GM23338 (cell line): ENCODE measurements at regions not wholly inside any gene's neighbourhood (a gene's known extent, or its start where the extent isn't known, plus 50 kb on each side); places are given as distances from the start of the nearest gene placed in this dataset.

Experiments used
- ATAC-seq: fragments of 200-7000 bp; cut with Tn5 transposase; 3 replicates; pipeline ENCODE4 v1.9.1; 2020
- DNase-seq: peaks from one replicate; pipeline ENCODE4 v3.0.0-alpha.2; 2015; ENCODE audit warnings: low spot score
- H2AFZ ChIP-seq: fragments of 200-600 bp; sonication (generic); 2 replicates; pipeline ENCODE4 v1.8.0; 2016; ENCODE audit warnings: antibody characterized with exemption, mild to moderate bottlenecking, moderate library complexity
- H3F3A ChIP-seq: fragments of 200-600 bp; sonication (generic); replicated peaks from 2 replicates; pipeline ENCODE4 v1.8.0; 2017; ENCODE audit warnings: antibody characterized with exemption, mixed run types, low read depth
- H3K27ac ChIP-seq: fragments of 200-600 bp; sonication (generic); 2 replicates; pipeline ENCODE4 v1.6.1; 2016; ENCODE audit warnings: low read depth
- H3K27me3 ChIP-seq: fragments of 200-600 bp; sonication (generic); 2 replicates; pipeline ENCODE4 v1.8.0; 2016; ENCODE audit warnings: mild to moderate bottlenecking, mixed run types, moderate library complexity; ENCODE audit not compliant: insufficient read depth
- H3K36me3 ChIP-seq: fragments of 200-600 bp; sonication (generic); 2 replicates; pipeline ENCODE4 v1.8.0; 2016; ENCODE audit warnings: mild to moderate bottlenecking; ENCODE audit not compliant: insufficient read depth
- H3K4me1 ChIP-seq: fragments of 200-600 bp; sonication (generic); 2 replicates; pipeline ENCODE4 v1.8.0; 2016; ENCODE audit warnings: mild to moderate bottlenecking, moderate library complexity; ENCODE audit not compliant: insufficient read depth
- H3K4me2 ChIP-seq: fragments of 200-600 bp; sonication (generic); 2 replicates; pipeline ENCODE4 v1.7.1; 2017; ENCODE audit warnings: mixed run types
- H3K4me3 ChIP-seq: fragments of 200-600 bp; sonication (generic); 2 replicates; pipeline ENCODE4 v1.6.1; 2016; ENCODE audit warnings: mixed run types
- H3K79me2 ChIP-seq: fragments of 200-600 bp; sonication (generic); replicated peaks from 2 replicates; pipeline ENCODE4 v1.8.0; 2017; ENCODE audit warnings: mild to moderate bottlenecking; ENCODE audit not compliant: insufficient read depth
- H3K9me2 ChIP-seq: fragments of 200-600 bp; sonication (generic); 2 replicates; pipeline ENCODE4 v1.8.0; 2017; ENCODE audit not compliant: insufficient read depth
- H4K20me1 ChIP-seq: fragments of 200-600 bp; sonication (generic); replicated peaks from 2 replicates; pipeline ENCODE4 v1.8.0; 2017; ENCODE audit warnings: mild to moderate bottlenecking; ENCODE audit not compliant: insufficient read depth
- H3K27ac Mint-ChIP-seq: 2 replicates; pipeline ENCODE4 v1.8.0; 2020; ENCODE audit warnings: inconsistent platforms, mild to moderate bottlenecking, moderate library complexity, mixed read lengths
- H3K27me3 Mint-ChIP-seq: 3 replicates; pipeline ENCODE4 v1.8.0; 2022; ENCODE audit warnings: low read depth, mild to moderate bottlenecking, moderate library complexity, mixed read lengths, inconsistent platforms; ENCODE audit not compliant: insufficient read depth, poor library complexity
- H3K36me3 Mint-ChIP-seq: 3 replicates; pipeline ENCODE4 v1.8.0; 2021; ENCODE audit warnings: low read depth, mild to moderate bottlenecking, inconsistent platforms, moderate library complexity, mixed read lengths
- H3K4me1 Mint-ChIP-seq: 3 replicates; pipeline ENCODE4 v1.8.0; 2020; ENCODE audit warnings: mild to moderate bottlenecking, inconsistent platforms, mixed read lengths
- H3K4me3 Mint-ChIP-seq: 3 replicates; pipeline ENCODE4 v1.8.0; 2021; ENCODE audit warnings: moderate library complexity, mild to moderate bottlenecking, inconsistent platforms, mixed read lengths
- H3K9me3 Mint-ChIP-seq: 3 replicates; pipeline ENCODE4 v1.8.0; 2020; ENCODE audit warnings: moderate library complexity, mild to moderate bottlenecking, inconsistent platforms, mixed read lengths
- CREB1 ChIP-seq: fragments of 250-450 bp; sonication (Bioruptor Pico); IDR thresholded peaks from 2 replicates; pipeline ENCODE4 v1.5.0; 2020; ENCODE audit warnings: low read depth, mild to moderate bottlenecking, moderate library complexity
- CTCF ChIP-seq, 2 experiments: fragments of 200-600 bp in 1 of 2; sonication (generic) in 1 of 2; conservative IDR thresholded peaks; 2 replicates each; pipeline versions ENCODE4 v1.5.1 to v1.6.1; 2016 to 2017; ENCODE audit warnings: antibody characterized with exemption in 2 of 2, low read depth in 2 of 2, mild to moderate bottlenecking in 2 of 2, moderate library complexity in 1 of 2
- ETS1 ChIP-seq: IDR thresholded peaks from 2 replicates; pipeline ENCODE4 v1.6.1; 2016; ENCODE audit warnings: antibody characterized with exemption
- EZH2 ChIP-seq: fragments of 200-600 bp; sonication (generic); IDR thresholded peaks from one replicate; pipeline ENCODE4 v1.8.0; 2017; ENCODE audit warnings: antibody characterized with exemption, mild to moderate bottlenecking, low read depth; ENCODE audit not compliant: unreplicated experiment
- EZH2phosphoT487 ChIP-seq: fragments of 200-600 bp; sonication (generic); IDR thresholded peaks from one replicate; pipeline ENCODE4 v1.8.1; 2018; ENCODE audit warnings: antibody characterized with exemption; ENCODE audit not compliant: unreplicated experiment
- JUNB ChIP-seq: IDR thresholded peaks from one replicate; pipeline ENCODE4 v1.6.1; 2016; ENCODE audit warnings: antibody characterized with exemption; ENCODE audit not compliant: unreplicated experiment
- NANOG ChIP-seq: IDR thresholded peaks from 2 replicates; pipeline ENCODE4 v1.6.1; 2016; ENCODE audit warnings: antibody characterized with exemption, borderline replicate concordance
- POLR2AphosphoS5 ChIP-seq: IDR thresholded peaks from 2 replicates; pipeline ENCODE4 v1.6.1; 2016; ENCODE audit warnings: antibody characterized with exemption, low read depth
- REST ChIP-seq: IDR thresholded peaks from one replicate; pipeline ENCODE4 v1.6.1; 2018; ENCODE audit warnings: antibody characterized with exemption; ENCODE audit not compliant: unreplicated experiment
- STAT1 ChIP-seq: IDR thresholded peaks from one replicate; pipeline ENCODE4 v1.6.1; 2016; ENCODE audit warnings: antibody characterized with exemption; ENCODE audit not compliant: unreplicated experiment
- ZNF114 ChIP-seq: fragments of 250-450 bp; sonication (Bioruptor Pico); IDR thresholded peaks from 2 replicates; pipeline ENCODE4 v1.5.0; 2020; ENCODE audit warnings: mild to moderate bottlenecking, moderate library complexity
- ZNF331 ChIP-seq: fragments of 250-450 bp; sonication (Bioruptor Pico); IDR thresholded peaks from 2 replicates; pipeline ENCODE4 v1.5.0; 2020; ENCODE audit warnings: low read depth, mild to moderate bottlenecking, moderate library complexity
- ZNF462 ChIP-seq: fragments of 250-450 bp; sonication (Bioruptor Pico); IDR thresholded peaks from 2 replicates; pipeline ENCODE4 v1.5.0; 2020; ENCODE audit warnings: mild to moderate bottlenecking, moderate library complexity

- no peak overlapping the region for H3K27ac Mint-ChIP-seq
- no peaks in the 10 kb centered on the region for H3F3A ChIP-seq
- H3K9me3 Mint-ChIP-seq = peaks cover 16% of the 10 kb centered on the region; the same call in 2 of the 3 replicates
These were observed 139.7 kb downstream of the FBXO4 start for GRCh38 chr5:42064821-42065220.

More at GRCh38 chr5:42064821-42065220, 139.7 kb downstream of the FBXO4 start:
- no peaks in the 10 kb centered on the region for H3K4me1 ChIP-seq
- no peaks in the 10 kb centered on the region for H3K27me3 ChIP-seq
- no peaks in the 10 kb centered on the region for H3K9me2 ChIP-seq
- DNase-seq (no peak), ATAC-seq (no peak)
- H3K4me3 ChIP-seq = no peak overlapping the region
- Mint-ChIP-seq H3K4me1 (no peaks in the 10 kb centered on the region; the same call in 2 of the 3 replicates), H3K36me3 (no peaks in the 10 kb centered on the region), H3K4me3 (no peak overlapping the region), H3K27me3 (peaks cover 2% of the 10 kb centered on the region)
- H3K27ac ChIP-seq = no peak overlapping the region
- H3K36me3 ChIP-seq = no peaks in the 10 kb centered on the region
- no peak overlapping the region for H3K4me2 ChIP-seq
- no peak for TF ChIP-seq ZNF114 (CRISPR knock-in tag)
- no peak for TF ChIP-seq POLR2AphosphoS5
- no peak for TF ChIP-seq ZNF462 (CRISPR knock-in tag)
- TF ChIP-seq EZH2 = no peak
- TF ChIP-seq EZH2phosphoT487 = no peak
- no peak for TF ChIP-seq STAT1
- no peak for TF ChIP-seq CTCF (conservative IDR thresholded peaks at IDR 0.05; ENCODE audit: low read depth in 2 of 2)
- TF ChIP-seq JUNB = no peak
- no peak for TF ChIP-seq REST
- no peak for TF ChIP-seq ZNF331 (CRISPR knock-in tag)
- TF ChIP-seq CREB1 (CRISPR knock-in tag) = no peak
- no peak for TF ChIP-seq NANOG
- no peak for TF ChIP-seq ETS1
- H3K79me2 ChIP-seq = no peaks in the 10 kb centered on the region
- no peaks in the 10 kb centered on the region for H4K20me1 ChIP-seq
- H2AFZ ChIP-seq = no peak overlapping the region
